ENCODE measurements at regions not wholly inside any gene's neighbourhood (a gene's known extent, or its start where the extent isn't known, plus 50 kb on each side); places are given as distances from the start of the nearest gene placed in this dataset.
"Not testable (repeated sequence)": the region's sequence is repeated elsewhere in the genome, so short reads cannot be mapped to it uniquely, and the experiment has no call there.

DNA sequence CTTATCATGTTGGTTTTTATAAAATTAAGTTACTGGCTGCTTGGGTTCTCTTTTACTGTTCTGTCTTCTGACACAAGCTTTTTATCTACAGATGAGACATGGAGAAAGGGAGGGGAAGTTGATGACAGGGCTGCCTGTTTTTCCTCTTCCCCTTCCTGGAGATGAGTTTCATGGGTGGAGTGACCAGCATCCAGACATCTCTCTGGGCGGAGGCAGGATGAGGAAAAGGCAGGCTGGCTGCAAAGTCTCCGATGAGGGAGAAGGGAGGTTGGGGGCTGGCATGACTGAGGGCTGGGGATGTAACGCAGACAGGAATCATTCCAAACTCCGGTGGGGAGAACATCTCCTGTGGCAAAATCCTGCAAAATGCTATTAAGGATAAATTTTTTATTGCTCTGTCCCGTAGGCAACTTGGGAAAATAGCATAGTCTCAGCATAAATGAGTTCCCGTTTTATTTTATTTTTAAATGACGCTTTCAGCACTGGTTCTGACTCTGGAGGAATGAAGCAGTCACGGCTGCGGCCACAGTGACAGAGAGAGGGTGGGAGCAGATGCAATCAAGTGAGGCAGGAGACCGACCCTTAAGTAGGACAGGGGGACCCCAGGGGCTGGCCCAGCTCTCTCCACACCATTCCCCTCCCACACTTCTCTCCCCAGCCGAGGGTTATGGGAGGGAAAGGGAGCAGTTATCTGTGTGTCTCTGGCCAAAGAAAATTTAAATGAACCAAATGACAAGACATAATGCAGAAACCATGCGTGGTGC is 108.8 kb upstream of the PMEPA1 start:
- no peak overlapping the region for H3K27ac ChIP-seq (ENCODE audit: poor library complexity, severe bottlenecking)
- H3K4me1 ChIP-seq (ENCODE audit: insufficient read depth, poor library complexity, severe bottlenecking), result no peaks in the 10 kb centered on the region
- H3K27me3 ChIP-seq (ENCODE audit: insufficient read depth, poor library complexity, severe bottlenecking), result peaks cover 7% of the 10 kb centered on the region
- H3K36me3 ChIP-seq (ENCODE audit: low read depth), result no peaks in the 10 kb centered on the region
- ATAC-seq (ENCODE audit: low read depth), result no peak
- DNase-seq (ENCODE audit: low spot score), result no peak
- no peaks in the 10 kb centered on the region for H3K9me3 ChIP-seq (ENCODE audit: severe bottlenecking)
- TF ChIP-seq, protein P1, sequence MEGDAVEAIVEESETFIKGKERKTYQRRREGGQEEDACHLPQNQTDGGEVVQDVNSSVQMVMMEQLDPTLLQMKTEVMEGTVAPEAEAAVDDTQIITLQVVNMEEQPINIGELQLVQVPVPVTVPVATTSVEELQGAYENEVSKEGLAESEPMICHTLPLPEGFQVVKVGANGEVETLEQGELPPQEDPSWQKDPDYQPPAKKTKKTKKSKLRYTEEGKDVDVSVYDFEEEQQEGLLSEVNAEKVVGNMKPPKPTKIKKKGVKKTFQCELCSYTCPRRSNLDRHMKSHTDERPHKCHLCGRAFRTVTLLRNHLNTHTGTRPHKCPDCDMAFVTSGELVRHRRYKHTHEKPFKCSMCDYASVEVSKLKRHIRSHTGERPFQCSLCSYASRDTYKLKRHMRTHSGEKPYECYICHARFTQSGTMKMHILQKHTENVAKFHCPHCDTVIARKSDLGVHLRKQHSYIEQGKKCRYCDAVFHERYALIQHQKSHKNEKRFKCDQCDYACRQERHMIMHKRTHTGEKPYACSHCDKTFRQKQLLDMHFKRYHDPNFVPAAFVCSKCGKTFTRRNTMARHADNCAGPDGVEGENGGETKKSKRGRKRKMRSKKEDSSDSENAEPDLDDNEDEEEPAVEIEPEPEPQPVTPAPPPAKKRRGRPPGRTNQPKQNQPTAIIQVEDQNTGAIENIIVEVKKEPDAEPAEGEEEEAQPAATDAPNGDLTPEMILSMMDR (IDR thresholded peaks at IDR 0.05; ENCODE audit: poor library complexity, severe bottlenecking), result no peak
- H3K4me3 ChIP-seq (ENCODE audit: severe bottlenecking), result no peak overlapping the region

DNA sequence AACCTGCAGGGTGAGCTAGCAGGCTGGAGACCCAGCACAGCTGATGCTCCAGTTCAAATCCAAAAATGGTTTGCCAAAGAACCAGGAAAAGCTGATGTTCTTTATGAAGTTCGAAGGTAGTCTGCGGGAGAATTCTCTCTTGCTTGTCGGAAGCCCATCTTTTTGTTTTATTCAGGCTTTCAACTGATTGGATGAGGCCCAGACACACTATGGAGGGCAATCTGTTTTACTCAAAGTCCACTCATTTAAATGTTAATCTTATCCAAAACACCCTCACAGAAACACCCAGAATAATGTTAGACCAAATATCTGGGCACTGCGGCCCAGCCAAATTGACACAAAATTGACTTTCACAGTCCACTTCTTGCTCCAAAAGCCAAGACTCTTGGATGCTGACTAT is 105.6 kb upstream of the PMEPA1 start:
- Histone ChIP-seq H3K36me3 (ENCODE audit: low read depth) (no peaks in the 10 kb centered on the region), H3K4me1 (ENCODE audit: insufficient read depth, poor library complexity, severe bottlenecking) (peaks cover 12% of the 10 kb centered on the region), H3K4me3 (ENCODE audit: severe bottlenecking) (no peak overlapping the region), H3K9me3 (ENCODE audit: severe bottlenecking) (no peaks in the 10 kb centered on the region), H3K27me3 (ENCODE audit: insufficient read depth, poor library complexity, severe bottlenecking) (peaks cover 7% of the 10 kb centered on the region), H3K27ac (ENCODE audit: poor library complexity, severe bottlenecking) (no peak overlapping the region)
- no peak for ATAC-seq (ENCODE audit: low read depth)
- TF ChIP-seq, protein P1 (IDR thresholded peaks at IDR 0.05; ENCODE audit: poor library complexity, severe bottlenecking), result no peak
- no peak for DNase-seq (ENCODE audit: low spot score)

DNA sequence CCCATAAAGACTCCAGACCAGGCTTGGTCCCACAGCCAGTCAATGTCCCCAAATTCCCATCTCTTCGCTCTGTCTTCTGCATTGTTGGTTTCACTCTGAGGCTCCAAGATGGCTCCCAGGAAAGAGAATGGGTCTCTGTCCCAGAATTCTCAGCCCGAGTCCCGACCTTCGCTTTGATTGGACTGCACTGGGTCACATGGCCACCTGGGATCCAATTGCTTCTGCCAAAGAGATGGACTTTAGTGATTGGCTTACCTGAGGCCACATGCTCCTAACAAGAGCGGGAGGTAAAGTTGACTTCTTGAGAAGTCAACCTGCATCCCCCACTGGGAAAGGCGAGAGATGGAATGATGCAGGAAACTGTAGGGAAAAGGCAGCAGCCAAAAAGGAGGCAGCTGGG is 104.7 kb upstream of the PMEPA1 start:
- no peak overlapping the region for H3K4me3 ChIP-seq (ENCODE audit: severe bottlenecking)
- H3K4me1 ChIP-seq (ENCODE audit: insufficient read depth, poor library complexity, severe bottlenecking), result peaks cover 17% of the 10 kb centered on the region
- no peaks in the 10 kb centered on the region for H3K36me3 ChIP-seq (ENCODE audit: low read depth)
- TF ChIP-seq, protein P1 (IDR thresholded peaks at IDR 0.05; ENCODE audit: poor library complexity, severe bottlenecking), result no peak
- peaks cover 7% of the 10 kb centered on the region for H3K27me3 ChIP-seq (ENCODE audit: insufficient read depth, poor library complexity, severe bottlenecking)
- no peak for DNase-seq (ENCODE audit: low spot score)
- no peaks in the 10 kb centered on the region for H3K9me3 ChIP-seq (ENCODE audit: severe bottlenecking)
- ATAC-seq (ENCODE audit: low read depth), result no peak
- no peak overlapping the region for H3K27ac ChIP-seq (ENCODE audit: poor library complexity, severe bottlenecking)

DNA sequence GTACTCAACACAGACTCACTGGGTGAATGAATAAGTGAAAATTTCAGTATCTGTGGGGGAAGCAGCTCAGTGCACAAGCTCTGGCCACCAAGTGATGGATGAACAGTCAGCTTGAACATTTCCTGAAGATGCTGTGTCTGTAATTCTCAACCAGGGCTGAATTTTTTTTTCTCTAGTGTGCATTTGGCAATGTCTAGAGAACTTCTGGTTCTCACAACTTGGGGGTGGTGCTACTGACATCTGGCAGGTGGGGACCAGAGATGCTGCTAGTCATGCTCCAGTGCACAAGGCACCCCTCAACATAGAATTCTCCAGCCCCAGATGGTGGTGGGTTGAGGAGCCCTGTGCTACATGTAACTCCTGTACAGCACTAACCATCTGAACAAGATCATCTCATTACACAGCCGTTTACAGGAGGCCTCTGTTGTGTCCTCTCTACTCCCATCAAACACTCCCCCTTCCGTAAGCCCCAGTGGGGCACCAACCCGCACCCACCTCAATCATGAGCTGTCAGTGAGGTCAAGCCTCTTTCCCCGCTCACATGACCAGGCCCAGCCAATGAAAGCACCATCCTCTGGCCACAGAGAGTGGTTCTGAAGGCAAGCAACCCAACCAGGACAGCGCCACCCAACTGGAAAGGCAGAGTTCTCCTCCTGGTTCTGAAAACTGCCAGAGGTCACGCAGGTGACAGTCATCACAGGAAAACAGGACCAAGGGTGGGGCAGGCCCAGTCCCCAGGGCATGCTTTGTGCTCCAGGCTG is 103.9 kb upstream of the PMEPA1 start:
- no peaks in the 10 kb centered on the region for H3K36me3 ChIP-seq (ENCODE audit: low read depth)
- no peaks in the 10 kb centered on the region for H3K9me3 ChIP-seq (ENCODE audit: severe bottlenecking)
- H3K27ac ChIP-seq (ENCODE audit: poor library complexity, severe bottlenecking), result no peak overlapping the region
- no peak for ATAC-seq (ENCODE audit: low read depth)
- TF ChIP-seq, protein P1 (IDR thresholded peaks at IDR 0.05; ENCODE audit: poor library complexity, severe bottlenecking), result no peak
- peaks cover 17% of the 10 kb centered on the region for H3K4me1 ChIP-seq (ENCODE audit: insufficient read depth, poor library complexity, severe bottlenecking)
- no peak overlapping the region for H3K4me3 ChIP-seq (ENCODE audit: severe bottlenecking)
- peak; percentile 72 for DNase-seq (ENCODE audit: low spot score)
- peaks cover 7% of the 10 kb centered on the region for H3K27me3 ChIP-seq (ENCODE audit: insufficient read depth, poor library complexity, severe bottlenecking)

DNA sequence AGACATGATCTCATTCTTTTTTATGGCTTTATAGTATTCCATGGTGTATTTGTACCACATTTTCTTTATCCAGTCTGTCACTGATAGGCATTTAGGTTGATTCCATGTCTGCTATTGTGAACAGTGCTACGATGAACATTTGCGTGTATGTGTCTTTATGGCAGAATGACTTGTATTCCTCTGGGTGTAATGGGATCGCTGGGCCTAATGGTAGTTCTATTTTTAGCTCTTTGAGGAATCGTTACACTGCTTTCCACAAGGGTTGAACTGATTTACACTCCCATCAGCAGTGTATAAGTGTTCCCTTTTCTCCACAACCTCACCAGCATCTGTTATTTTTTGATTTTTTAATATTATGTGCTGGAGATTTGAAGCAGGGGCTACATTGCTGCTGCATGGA is 102.8 kb upstream of the PMEPA1 start:
- H3K27me3 ChIP-seq (ENCODE audit: insufficient read depth, poor library complexity, severe bottlenecking); H3K36me3 ChIP-seq (ENCODE audit: low read depth); H3K27ac ChIP-seq (ENCODE audit: poor library complexity, severe bottlenecking); ATAC-seq (ENCODE audit: low read depth); H3K9me3 ChIP-seq (ENCODE audit: severe bottlenecking); H3K4me3 ChIP-seq (ENCODE audit: severe bottlenecking); DNase-seq (ENCODE audit: low spot score): not testable (repeated sequence)
- H3K4me1 ChIP-seq (ENCODE audit: insufficient read depth, poor library complexity, severe bottlenecking), result peaks cover 17% of the 10 kb centered on the region

Data from RWPE2 (cell line).